T-helper 22 cell (primary cell): ENCODE measurements at regions not wholly inside any gene's neighbourhood (a gene's known extent, or its start where the extent isn't known, plus 50 kb on each side); places are given as distances from the start of the nearest gene placed in this dataset.

Source experiments
- DNase-seq: peaks from one replicate; pipeline ENCODE4 v3.0.0-alpha.2; 2020; ENCODE audit warnings: low read depth

DNA sequence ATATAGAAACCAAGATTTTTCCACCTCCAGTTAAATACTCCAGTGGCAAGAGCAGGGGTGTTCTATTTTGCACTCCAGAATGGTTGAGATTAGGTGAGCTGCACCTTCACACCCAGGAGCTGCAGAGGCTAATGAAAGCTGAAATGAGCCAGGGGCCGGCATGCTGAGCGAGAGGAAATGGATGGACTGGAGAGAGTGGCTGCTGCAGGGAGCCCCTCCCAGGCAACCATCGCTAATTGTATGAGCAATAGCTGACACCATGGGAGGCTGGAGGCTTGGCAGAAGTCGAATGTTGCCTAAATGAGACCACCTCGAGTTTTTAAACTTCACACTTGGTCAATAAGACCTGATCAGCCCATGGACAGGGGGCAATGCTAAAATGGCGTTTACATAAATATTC is 301.8 kb upstream of the TMPO start:
- no peak for DNase-seq

DNA sequence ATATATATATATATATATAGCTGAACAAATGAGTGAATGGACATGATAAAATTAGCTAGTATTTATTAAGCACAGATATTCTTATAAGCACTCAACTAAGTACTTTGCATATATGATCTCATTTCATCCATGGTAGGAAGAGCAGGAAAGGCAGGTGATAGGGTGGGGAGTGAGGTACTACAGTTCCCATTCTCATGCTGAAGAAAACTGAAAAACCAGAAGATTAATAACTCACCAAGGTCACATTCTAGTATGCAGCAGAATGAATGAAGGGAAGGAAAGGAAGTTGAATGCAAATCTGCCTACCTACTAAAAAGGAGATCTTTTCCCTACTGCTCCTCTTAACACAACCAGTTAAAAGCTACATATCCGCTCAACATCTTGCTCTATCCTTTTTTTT is 298.1 kb upstream of the TMPO start:
- no peak for DNase-seq

DNA sequence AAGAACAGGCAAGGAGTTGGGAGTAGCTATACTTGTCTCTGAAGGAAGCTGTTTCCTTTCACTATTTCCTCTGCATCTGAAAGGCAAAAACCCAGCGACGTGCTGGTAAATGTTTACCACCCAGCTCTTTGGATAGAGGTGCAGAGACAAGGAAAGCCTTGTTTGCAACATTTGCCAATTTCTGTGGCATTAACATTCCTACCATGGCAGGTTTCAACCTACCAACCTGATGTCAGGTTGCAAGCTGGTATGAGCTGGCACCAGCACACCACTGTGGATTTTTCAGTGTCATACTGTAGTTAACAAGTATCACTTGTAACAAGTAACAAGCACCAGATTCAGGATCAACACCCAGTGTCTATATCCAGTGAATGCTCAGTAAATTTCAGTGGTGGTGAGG is 294.8 kb upstream of the TMPO start:
- DNase-seq, result no peak

- DNase-seq, result no peak
Observed at GRCh38 chr12:98221243-98221808, 294.1 kb upstream of the TMPO start.

DNA sequence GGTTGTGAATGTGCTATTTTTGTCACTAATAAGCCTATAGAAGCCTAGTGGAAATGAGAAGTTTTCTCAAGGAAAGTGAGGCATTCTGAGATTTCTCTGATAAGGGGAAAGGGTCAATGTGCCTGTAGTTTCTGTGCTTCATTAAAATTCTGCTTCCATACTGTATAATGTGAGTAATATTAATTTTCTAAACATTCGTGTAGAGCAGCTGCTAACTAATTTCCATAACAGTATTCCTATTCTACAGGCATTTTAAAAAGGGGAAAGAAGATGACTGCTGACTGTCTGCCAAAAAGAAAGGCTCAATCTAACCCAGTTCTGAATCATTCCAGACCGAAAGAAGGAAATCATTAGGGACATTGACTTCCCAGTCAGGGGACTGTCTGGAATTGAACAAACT is 293.3 kb upstream of the TMPO start:
- DNase-seq, result no peak

DNA sequence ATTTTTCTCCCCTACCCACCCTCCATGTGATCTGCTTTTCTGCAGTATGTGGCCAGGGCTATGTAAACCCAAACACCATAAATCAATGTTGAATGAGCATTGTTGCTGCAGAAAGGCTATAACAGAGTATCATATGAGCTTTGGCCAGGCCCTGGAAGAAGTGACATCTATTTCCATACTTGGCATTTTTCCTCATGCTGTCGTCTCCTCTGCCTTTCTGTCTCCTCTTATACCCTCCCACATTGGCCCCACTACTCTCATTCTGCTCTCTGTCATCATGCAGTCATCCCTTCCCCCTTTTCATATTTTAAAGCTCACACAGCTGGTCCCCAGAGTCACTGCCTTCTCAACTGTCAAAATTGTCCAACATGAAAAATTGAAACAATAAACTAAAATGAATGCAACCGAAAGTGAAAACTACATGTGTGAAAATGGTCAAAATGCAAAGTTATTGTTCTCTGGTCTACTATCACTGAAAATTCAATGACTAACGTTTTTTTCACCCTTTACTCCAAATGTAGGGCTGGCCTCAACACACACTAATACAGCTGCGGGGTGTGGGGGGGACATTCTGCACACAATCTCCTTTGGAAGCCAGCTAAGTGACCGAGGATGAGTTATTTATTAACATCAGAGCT is 290.7 kb upstream of the TMPO start:
- no peak for DNase-seq

DNA sequence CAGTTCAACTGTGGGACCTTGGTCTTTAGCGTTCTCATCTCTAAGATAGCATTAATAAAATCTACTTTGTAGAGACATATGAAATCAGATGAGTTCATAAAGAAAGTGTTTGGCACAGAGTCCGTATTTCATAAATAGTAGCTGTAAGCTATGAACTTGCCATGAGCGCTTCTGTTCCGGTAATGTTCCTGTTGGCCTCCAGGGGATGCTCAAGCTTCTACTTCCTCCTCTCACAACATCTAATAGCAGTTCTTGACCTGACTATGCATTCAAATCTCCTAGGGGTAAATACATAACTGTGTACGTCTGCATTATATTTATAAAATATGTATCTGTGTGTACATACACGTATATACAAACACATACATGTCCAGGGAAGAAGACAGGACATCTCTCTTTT is 288.2 kb upstream of the TMPO start:
- no peak for DNase-seq

DNA sequence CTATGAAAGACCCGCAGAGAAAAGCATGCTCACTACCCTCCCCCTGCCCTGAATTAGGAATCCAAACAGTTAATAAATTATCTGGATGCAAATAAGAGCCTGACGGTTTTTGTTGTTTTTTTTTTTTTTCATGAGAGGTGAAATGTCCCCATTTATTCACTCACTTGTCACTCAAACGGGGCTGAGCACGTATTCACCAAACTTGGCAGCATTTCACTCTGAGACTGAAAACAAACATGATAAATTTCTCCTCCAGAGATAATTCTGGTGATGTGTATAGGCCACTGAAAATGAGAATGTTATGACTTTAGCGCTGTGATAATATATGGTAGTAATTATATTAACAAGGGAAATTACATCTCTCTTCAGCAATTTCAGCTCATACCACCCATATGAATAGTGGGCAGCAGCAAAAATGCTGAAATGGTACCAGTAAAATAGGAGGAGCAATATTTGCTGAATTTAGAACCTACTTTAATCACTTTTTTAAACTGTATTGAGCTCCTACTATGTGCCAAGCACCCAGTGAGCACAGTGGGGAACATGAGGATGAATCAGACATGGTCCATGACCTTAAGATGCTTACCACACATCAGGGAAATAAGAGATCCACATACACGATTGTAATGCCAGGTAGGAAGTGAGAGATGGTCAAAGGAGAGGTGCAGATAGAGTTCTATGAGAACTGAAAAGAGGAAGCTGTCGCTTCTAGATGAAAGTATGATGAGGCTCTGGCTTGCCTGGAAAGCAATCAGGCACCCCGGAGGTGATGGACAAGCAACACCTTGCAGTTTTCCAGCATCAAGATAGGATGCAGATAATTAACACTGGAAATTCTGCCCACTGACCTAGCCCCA is 286.5 kb upstream of the TMPO start:
- DNase-seq, result no peak

DNA sequence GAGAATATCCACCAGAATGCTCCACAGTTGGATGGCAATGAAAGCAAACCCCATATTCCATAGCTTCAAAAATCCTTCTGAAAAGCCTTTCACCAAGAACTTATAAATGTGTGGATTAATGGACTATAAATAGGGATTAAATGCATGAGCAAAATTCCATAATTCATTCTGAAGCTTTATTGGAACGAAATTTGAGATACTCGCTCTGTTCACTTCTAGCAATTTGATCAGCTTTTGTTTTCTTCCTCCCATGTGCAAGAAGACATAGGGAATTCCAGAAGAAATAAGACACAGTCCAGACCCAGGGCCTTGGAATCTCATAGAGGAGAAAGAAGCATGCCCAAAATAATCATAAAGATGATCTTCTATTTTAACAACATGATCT is 285.9 kb upstream of the TMPO start:
- no peak for DNase-seq

GRCh38 chr12:98232753-98233390 is 282.5 kb upstream of the TMPO start:
- DNase-seq, result no peak

- DNase-seq, result no peak
Observed at GRCh38 chr12:98235301-98235700, 280.1 kb upstream of the TMPO start.

GRCh38 chr12:98238515-98239130 is 276.8 kb upstream of the TMPO start:
- DNase-seq, result no peak

- no peak for DNase-seq
Observed at GRCh38 chr12:98243190-98243589, 272.2 kb upstream of the TMPO start.

DNA sequence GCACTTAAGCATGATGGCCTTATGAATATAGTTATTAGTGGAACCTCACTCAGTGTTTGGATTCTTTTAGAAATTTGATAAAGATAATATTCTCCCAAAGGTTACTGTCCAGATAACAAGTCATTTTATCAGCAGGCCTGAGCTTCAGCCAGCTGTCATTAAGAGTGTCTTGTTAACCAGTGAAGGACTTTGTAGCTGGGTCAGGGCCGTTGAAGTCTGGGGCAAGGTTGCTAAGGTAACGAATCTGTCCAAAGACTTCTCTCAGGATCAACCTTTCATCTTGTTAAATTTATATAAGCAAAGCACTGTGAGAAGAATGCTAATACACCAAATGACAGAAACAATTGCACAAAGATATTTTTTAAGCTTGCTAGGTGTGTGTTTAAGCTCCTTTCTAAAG is 271.3 kb upstream of the TMPO start:
- no peak for DNase-seq

- DNase-seq, result no peak
Observed at GRCh38 chr12:98253207-98254037, 262.0 kb upstream of the TMPO start.

DNA sequence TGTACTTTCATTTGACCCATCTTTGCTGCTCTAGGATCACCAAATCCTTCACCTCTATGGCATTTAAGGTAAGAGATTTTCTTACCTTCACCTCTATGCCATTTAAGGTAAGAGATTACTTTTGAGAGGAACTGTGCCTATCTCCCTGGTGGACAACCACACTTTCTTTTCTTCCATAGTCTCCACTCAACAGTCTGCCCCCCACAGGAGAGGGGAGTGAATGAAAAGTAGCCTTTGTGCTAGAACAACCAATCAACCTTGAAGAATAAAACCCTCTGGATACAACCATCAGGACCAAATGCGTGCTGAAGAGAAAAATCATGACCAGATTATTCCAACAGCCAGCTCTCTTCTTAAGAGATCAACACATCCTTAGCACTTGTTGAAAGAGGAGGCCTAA is 258.6 kb upstream of the TMPO start:
- DNase-seq, result no peak

- DNase-seq, result no peak
Observed at GRCh38 chr12:98259693-98260092, 255.7 kb upstream of the TMPO start.

DNA sequence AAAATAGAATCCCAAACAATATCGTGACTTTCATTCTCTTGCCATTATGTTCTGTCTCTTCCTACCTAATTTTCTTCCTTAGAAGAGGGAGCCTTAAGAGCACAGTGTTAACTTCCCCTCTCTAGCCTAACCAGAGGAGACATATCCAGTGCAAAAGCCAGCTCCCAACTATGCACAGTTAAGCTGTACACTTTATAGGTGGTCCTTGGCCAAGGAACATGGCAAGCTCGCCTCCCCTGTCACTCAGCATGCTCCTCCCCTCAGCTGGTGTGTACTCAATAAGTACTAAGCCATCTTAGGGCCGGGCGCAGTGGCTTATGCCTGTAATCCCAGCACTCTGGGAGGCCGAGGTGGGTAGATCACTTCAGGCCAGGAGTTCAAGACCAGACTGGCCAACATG is 255.1 kb upstream of the TMPO start:
- no peak for DNase-seq

GRCh38 chr12:98262902-98263301 is 252.5 kb upstream of the TMPO start:
- DNase-seq, result no peak

GRCh38 chr12:98274430-98275130 is 240.8 kb upstream of the TMPO start:
- no peak for DNase-seq

- no peak for DNase-seq
Observed at GRCh38 chr12:98275131-98275475, 240.3 kb upstream of the TMPO start.
